Thoracic aorta (tissue), 2 donors: ENCODE measurements at regions not wholly inside any gene's neighbourhood (a gene's known extent, or its start where the extent isn't known, plus 50 kb on each side); places are given as distances from the start of the nearest gene placed in this dataset.

ENCODE experiments used
- ATAC-seq: fragments of 150-250 bp; one replicate; pipeline ENCODE4 v1.8.0; 2017; ENCODE audit warnings: low read depth; ENCODE audit not compliant: insufficient number of reproducible peaks, low FRiP score
- DNase-seq: peaks from one replicate; pipeline ENCODE4 v3.0.0-alpha.2; 2020; ENCODE audit warnings: low spot score
- H3K27ac ChIP-seq, 2 donors: fragments of 200-600 bp; sonication (generic); 1 replicate in 1 of 2; 2 replicates in 1 of 2; pipeline ENCODE4 v1.5.1; 2016; ENCODE audit warnings: mild to moderate bottlenecking in 2 of 2, moderate library complexity in 2 of 2
- H3K27me3 ChIP-seq: fragments of 200-600 bp; sonication (generic); replicated peaks from 2 replicates; pipeline ENCODE4 v1.6.0; 2016; ENCODE audit warnings: mild to moderate bottlenecking; ENCODE audit not compliant: insufficient read depth
- H3K36me3 ChIP-seq: fragments of 200-600 bp; sonication (generic); one replicate; pipeline ENCODE4 v1.5.1; 2016
- H3K4me1 ChIP-seq, 2 donors: fragments of 200-600 bp; sonication (generic); 1 replicate in 1 of 2; 2 replicates in 1 of 2; pipeline versions ENCODE4 v1.5.1 to v1.6.0; 2016; ENCODE audit warnings: low read depth in 2 of 2, mild to moderate bottlenecking in 1 of 2; ENCODE audit not compliant: control insufficient read depth in 1 of 2
- H3K4me3 ChIP-seq: fragments of 200-600 bp; sonication (generic); 2 replicates; pipeline ENCODE4 v1.5.1; 2016; ENCODE audit warnings: mild to moderate bottlenecking
- H3K9me3 ChIP-seq: fragments of 200-600 bp; sonication (generic); 2 replicates; pipeline ENCODE4 v1.5.1; 2016
- CTCF ChIP-seq: fragments of 200-600 bp; sonication (generic); IDR thresholded peaks from one replicate; pipeline ENCODE4 v1.5.1; 2019; ENCODE audit warnings: antibody characterized with exemption

- no peak for TF ChIP-seq CTCF
- Histone ChIP-seq H3K27me3 (no peaks in the 10 kb centered on the region), H3K27ac (no peak overlapping the region), H3K4me3 (no peak overlapping the region), H3K9me3 (no peaks in the 10 kb centered on the region), H3K36me3 (no peaks in the 10 kb centered on the region), H3K4me1 (peaks cover 14 to 29% of the 10 kb centered on the region in 2 donors)
- DNase-seq (no peak), ATAC-seq (no peak)
Observed at GRCh38 chr3:20254268-20255117, 68.5 kb upstream of the SGO1 start.

- Histone ChIP-seq H3K9me3 (no peaks in the 10 kb centered on the region), H3K27me3 (no peaks in the 10 kb centered on the region), H3K4me1 (peaks cover 0 to 6% of the 10 kb centered on the region in 2 donors), H3K36me3 (no peaks in the 10 kb centered on the region), H3K27ac (no peak overlapping the region), H3K4me3 (no peak overlapping the region)
- TF ChIP-seq CTCF, result no peak
- no peak for DNase-seq
- no peak for ATAC-seq
Observed at GRCh38 chr3:20250786-20251185, 64.8 kb upstream of the SGO1 start.

GRCh38 chr3:20250314-20250713 lies 64.3 kb upstream of the SGO1 start:
- Histone ChIP-seq H3K9me3 (no peaks in the 10 kb centered on the region), H3K4me1 (peaks cover 0 to 2% of the 10 kb centered on the region in 2 donors), H3K27ac (no peak overlapping the region), H3K36me3 (no peaks in the 10 kb centered on the region), H3K27me3 (no peaks in the 10 kb centered on the region), H3K4me3 (no peak overlapping the region)
- TF ChIP-seq CTCF, result no peak
- DNase-seq (no peak), ATAC-seq (no peak)

GRCh38 chr3:20246662-20247061 lies 60.7 kb upstream of the SGO1 start:
- peaks cover 0 to 2% of the 10 kb centered on the region in 2 donors for H3K4me1 ChIP-seq
- no peak overlapping the region for H3K27ac ChIP-seq
- no peaks in the 10 kb centered on the region for H3K36me3 ChIP-seq
- no peak for TF ChIP-seq CTCF
- no peak overlapping the region for H3K4me3 ChIP-seq
- ATAC-seq, result no peak
- DNase-seq, result no peak
- no peaks in the 10 kb centered on the region for H3K27me3 ChIP-seq
- no peaks in the 10 kb centered on the region for H3K9me3 ChIP-seq

GRCh38 chr3:20245781-20246180 lies 59.8 kb upstream of the SGO1 start:
- Histone ChIP-seq H3K27me3 (no peaks in the 10 kb centered on the region), H3K36me3 (no peaks in the 10 kb centered on the region), H3K9me3 (no peaks in the 10 kb centered on the region), H3K4me1 (peaks cover under 1 to 11% of the 10 kb centered on the region in 2 donors), H3K27ac (no peak overlapping the region), H3K4me3 (no peak overlapping the region)
- DNase-seq (no peak), ATAC-seq (no peak)
- TF ChIP-seq CTCF, result no peak
